ENCODE measurements at regions not wholly inside any gene's neighbourhood (a gene's known extent, or its start where the extent isn't known, plus 50 kb on each side); places are given as distances from the start of the nearest gene placed in this dataset.

GRCh38 chr10:120266022-120266421 lies 191.0 kb upstream of the PLPP4 start:
- TF ChIP-seq, protein P1, sequence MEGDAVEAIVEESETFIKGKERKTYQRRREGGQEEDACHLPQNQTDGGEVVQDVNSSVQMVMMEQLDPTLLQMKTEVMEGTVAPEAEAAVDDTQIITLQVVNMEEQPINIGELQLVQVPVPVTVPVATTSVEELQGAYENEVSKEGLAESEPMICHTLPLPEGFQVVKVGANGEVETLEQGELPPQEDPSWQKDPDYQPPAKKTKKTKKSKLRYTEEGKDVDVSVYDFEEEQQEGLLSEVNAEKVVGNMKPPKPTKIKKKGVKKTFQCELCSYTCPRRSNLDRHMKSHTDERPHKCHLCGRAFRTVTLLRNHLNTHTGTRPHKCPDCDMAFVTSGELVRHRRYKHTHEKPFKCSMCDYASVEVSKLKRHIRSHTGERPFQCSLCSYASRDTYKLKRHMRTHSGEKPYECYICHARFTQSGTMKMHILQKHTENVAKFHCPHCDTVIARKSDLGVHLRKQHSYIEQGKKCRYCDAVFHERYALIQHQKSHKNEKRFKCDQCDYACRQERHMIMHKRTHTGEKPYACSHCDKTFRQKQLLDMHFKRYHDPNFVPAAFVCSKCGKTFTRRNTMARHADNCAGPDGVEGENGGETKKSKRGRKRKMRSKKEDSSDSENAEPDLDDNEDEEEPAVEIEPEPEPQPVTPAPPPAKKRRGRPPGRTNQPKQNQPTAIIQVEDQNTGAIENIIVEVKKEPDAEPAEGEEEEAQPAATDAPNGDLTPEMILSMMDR (conservative IDR thresholded peaks at IDR 0.05; ENCODE audit: low read depth, low read length): no peak
- no peak for TF ChIP-seq EZH2 (IDR thresholded peaks at IDR 0.05; ENCODE audit: borderline replicate concordance, low read depth, low read length, poor library complexity, severe bottlenecking)
